Tibial artery (tissue), 4 donors: ENCODE measurements at regions not wholly inside any gene's neighbourhood (a gene's known extent, or its start where the extent isn't known, plus 50 kb on each side); places are given as distances from the start of the nearest gene placed in this dataset.

Source experiments
- DNase-seq, 2 donors: peaks; one replicate each; pipeline ENCODE4 v3.0.0-alpha.2; 2019
- H3K27ac ChIP-seq, 2 donors: fragments of 200-600 bp; sonication (generic) in 1 of 2; 1 replicate in 1 of 2; 2 replicates in 1 of 2; pipeline ENCODE4 v1.5.1; 2018 to 2019; ENCODE audit warnings: mild to moderate bottlenecking in 1 of 2
- H3K27me3 ChIP-seq, 2 donors: fragments of 200-600 bp; sonication (generic) in 1 of 2; one replicate each; pipeline versions ENCODE4 v1.5.1 to v1.6.0; 2016 to 2019
- H3K36me3 ChIP-seq, 3 donors: fragments of 200-600 bp; sonication (generic) in 2 of 3; one replicate each; pipeline ENCODE4 v1.5.1; 2016 to 2019; ENCODE audit warnings: mild to moderate bottlenecking in 2 of 3
- H3K4me1 ChIP-seq, 4 donors: fragments of 200-600 bp; sonication (generic) in 2 of 4; 1 replicate in 3 of 4; 2 replicates in 1 of 4; pipeline ENCODE4 v1.5.1; 2016 to 2019
- H3K4me3 ChIP-seq, 2 donors: fragments of 200-600 bp; sonication (generic) in 1 of 2; 1 replicate in 1 of 2; 2 replicates in 1 of 2; pipeline ENCODE4 v1.5.1; 2018 to 2019; ENCODE audit warnings: mild to moderate bottlenecking in 2 of 2
- H3K9me3 ChIP-seq, 3 donors: fragments of 200-600 bp; sonication (generic) in 1 of 3; one replicate each; pipeline ENCODE4 v1.5.1; 2016 to 2019
- intact Hi-C: fragments of 100-400 bp; cut with DNase I; formaldehyde crosslinking; loops from one replicate; pipeline ENCODE4 v1.15.0; 2023; ENCODE audit warnings: low total_unique reads
- TF ChIP-seq, protein P1 (sequence below), 2 experiments: fragments of 200-600 bp in 1 of 2; fragments of 450-650 bp in 1 of 2; IDR thresholded peaks; one replicate each; pipeline ENCODE4 v1.5.1; 2017 to 2019; ENCODE audit warnings: antibody characterized with exemption in 2 of 2, mild to moderate bottlenecking in 1 of 2, moderate library complexity in 1 of 2

DNA sequence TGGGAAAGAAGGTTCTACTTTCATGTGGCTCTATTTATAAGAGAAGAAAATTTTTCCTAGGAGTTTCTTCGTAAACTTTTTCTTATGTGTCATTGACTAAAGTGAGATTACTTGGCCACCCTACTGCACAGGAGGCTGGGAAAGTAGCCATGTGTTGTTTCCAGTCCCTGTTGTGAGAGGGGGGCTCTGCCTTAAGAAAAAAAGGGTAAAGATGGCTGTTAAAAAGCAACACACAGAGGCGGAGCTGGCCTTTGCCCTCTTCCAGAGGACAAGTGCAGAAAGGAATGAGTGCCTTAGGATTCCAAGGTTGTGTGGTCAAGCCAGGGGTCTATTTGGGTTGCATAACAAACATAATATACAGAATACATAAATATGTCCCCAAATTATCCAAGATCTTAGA lies 230.0 kb upstream of the CXCR4 start:
- TF ChIP-seq, protein P1, sequence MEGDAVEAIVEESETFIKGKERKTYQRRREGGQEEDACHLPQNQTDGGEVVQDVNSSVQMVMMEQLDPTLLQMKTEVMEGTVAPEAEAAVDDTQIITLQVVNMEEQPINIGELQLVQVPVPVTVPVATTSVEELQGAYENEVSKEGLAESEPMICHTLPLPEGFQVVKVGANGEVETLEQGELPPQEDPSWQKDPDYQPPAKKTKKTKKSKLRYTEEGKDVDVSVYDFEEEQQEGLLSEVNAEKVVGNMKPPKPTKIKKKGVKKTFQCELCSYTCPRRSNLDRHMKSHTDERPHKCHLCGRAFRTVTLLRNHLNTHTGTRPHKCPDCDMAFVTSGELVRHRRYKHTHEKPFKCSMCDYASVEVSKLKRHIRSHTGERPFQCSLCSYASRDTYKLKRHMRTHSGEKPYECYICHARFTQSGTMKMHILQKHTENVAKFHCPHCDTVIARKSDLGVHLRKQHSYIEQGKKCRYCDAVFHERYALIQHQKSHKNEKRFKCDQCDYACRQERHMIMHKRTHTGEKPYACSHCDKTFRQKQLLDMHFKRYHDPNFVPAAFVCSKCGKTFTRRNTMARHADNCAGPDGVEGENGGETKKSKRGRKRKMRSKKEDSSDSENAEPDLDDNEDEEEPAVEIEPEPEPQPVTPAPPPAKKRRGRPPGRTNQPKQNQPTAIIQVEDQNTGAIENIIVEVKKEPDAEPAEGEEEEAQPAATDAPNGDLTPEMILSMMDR (IDR thresholded peaks at IDR 0.05), result no peak
- H3K4me1 ChIP-seq, result no peaks in the 10 kb centered on the region
- H3K36me3 ChIP-seq, result no peaks in the 10 kb centered on the region
- no peaks in the 10 kb centered on the region for H3K9me3 ChIP-seq
- no peak for DNase-seq
- no peaks in the 10 kb centered on the region for H3K27me3 ChIP-seq
- intact Hi-C loops, result no loop called here
- no peak overlapping the region for H3K4me3 ChIP-seq
- H3K27ac ChIP-seq, result no peak overlapping the region

DNA sequence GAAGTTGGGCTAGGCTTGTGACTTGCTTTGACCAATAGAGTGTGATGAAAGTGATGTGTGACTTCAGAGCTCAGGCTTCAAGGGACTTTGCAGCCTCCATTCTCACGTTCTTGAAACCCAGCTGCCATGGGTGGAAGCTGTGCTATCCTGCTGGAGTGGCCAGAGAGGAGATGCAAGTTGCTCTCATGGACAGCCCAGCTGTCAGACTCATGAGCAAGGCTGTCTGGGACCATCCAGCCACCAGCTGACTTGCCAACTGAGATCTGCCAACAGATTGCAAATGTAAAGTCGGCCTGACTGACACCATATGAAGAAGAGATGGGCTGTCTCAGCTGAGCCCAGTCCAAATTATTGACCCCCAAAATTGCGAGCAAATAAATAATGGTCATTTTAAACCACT lies 226.4 kb upstream of the CXCR4 start:
- intact Hi-C loops, result no loop called here
- Histone ChIP-seq H3K4me1 (no peaks in the 10 kb centered on the region), H3K9me3 (no peaks in the 10 kb centered on the region), H3K36me3 (no peaks in the 10 kb centered on the region), H3K27ac (no peak overlapping the region), H3K27me3 (no peaks in the 10 kb centered on the region), H3K4me3 (no peak overlapping the region)
- DNase-seq, result no peak
- TF ChIP-seq, protein P1 (IDR thresholded peaks at IDR 0.05), result no peak

DNA sequence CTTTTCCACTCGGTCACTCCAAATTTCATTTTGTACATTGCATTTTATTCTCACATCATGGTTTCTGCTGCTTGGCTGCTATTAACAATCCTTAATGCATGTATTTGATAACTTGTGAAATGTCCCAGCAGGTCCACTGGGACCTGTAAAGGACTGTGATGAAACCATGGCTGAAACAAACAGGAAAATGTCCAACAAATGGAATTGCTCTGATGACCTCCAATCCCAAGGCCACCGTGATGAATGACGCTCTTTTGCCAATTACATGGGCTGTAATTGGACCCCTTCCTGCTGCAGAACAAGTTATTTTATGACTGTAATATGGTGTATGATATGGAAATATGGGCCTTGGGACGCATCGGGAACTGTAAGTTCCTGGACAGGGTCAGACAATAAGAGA lies 224.2 kb upstream of the CXCR4 start:
- no peak overlapping the region for H3K4me3 ChIP-seq
- TF ChIP-seq, protein P1 (IDR thresholded peaks at IDR 0.05), result no peak
- no peak overlapping the region for H3K27ac ChIP-seq
- DNase-seq, result no peak
- intact Hi-C loops, result no loop called here
- no peaks in the 10 kb centered on the region for H3K4me1 ChIP-seq
- no peaks in the 10 kb centered on the region for H3K9me3 ChIP-seq
- H3K27me3 ChIP-seq, result no peaks in the 10 kb centered on the region
- no peaks in the 10 kb centered on the region for H3K36me3 ChIP-seq

DNA sequence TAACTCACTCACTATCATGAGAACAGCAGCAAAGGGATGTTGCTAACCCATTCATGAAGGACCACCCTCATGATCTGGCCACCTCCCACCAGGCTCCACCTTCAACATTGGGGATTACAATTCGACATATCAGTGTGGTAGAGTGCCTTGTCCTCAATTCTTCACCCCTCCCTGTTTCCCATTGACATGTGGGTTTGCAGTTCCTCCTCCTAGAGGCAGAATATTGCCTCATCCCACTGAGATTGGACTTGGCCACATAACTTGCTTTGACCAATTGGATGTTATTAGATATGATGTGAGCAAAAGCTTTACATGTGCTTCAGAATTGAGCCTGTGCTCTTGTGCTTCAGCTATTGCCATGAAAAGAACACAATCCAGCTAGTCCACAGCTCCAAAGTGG lies 217.0 kb upstream of the CXCR4 start:
- H3K4me3 ChIP-seq, result no peak overlapping the region
- TF ChIP-seq, protein P1 (IDR thresholded peaks at IDR 0.05), result no peak
- DNase-seq, result no peak
- no peaks in the 10 kb centered on the region for H3K9me3 ChIP-seq
- no peaks in the 10 kb centered on the region for H3K36me3 ChIP-seq
- no peaks in the 10 kb centered on the region for H3K4me1 ChIP-seq
- H3K27ac ChIP-seq, result no peak overlapping the region
- H3K27me3 ChIP-seq, result no peaks in the 10 kb centered on the region
- intact Hi-C loops, result no loop called here

GRCh38 chr2:136332436-136333095 lies 214.6 kb upstream of the CXCR4 start:
- Histone ChIP-seq H3K27me3 (no peaks in the 10 kb centered on the region), H3K4me1 (no peaks in the 10 kb centered on the region), H3K27ac (no peak overlapping the region), H3K36me3 (no peaks in the 10 kb centered on the region), H3K9me3 (no peaks in the 10 kb centered on the region), H3K4me3 (no peak overlapping the region)
- intact Hi-C loops, result no loop called here
- TF ChIP-seq, protein P1 (IDR thresholded peaks at IDR 0.05), result no peak
- no peak for DNase-seq

GRCh38 chr2:136331226-136331625 lies 213.3 kb upstream of the CXCR4 start:
- DNase-seq, result no peak
- Histone ChIP-seq H3K9me3 (no peaks in the 10 kb centered on the region), H3K27ac (no peak overlapping the region), H3K4me3 (no peak overlapping the region), H3K36me3 (no peaks in the 10 kb centered on the region), H3K4me1 (no peaks in the 10 kb centered on the region), H3K27me3 (no peaks in the 10 kb centered on the region)
- intact Hi-C loops, result no loop called here
- TF ChIP-seq, protein P1 (IDR thresholded peaks at IDR 0.05), result no peak
